ENCODE measurements at regions not wholly inside any gene's neighbourhood (a gene's known extent, or its start where the extent isn't known, plus 50 kb on each side); places are given as distances from the start of the nearest gene placed in this dataset.

DNA sequence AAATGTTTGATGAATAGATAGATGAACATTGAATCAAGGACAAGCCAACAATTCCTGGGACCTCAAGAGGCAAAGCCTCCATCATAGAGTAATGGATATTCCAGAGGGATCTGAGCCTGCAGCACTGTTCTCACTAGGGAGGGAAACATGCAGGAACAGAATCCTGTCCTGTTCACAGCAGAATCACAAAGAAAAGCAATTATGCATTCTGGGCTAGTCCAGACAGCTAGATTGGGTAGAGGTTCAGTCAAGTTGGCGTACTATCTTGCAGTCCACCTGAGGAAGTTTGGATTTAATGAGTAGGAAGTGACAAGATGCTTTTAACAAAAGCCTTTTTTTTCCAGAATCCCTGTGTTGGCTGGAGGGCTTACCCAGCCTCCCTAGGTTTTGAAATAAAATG lies 314.5 kb upstream of the SEMA6D start:
- no peak for DNase-seq (ENCODE audit: low read depth)
- TF ChIP-seq, protein P1, sequence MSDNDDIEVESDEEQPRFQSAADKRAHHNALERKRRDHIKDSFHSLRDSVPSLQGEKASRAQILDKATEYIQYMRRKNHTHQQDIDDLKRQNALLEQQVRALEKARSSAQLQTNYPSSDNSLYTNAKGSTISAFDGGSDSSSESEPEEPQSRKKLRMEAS (IDR thresholded peaks at IDR 0.05; ENCODE audit: low read depth, low read length): no peak
- no peak for TF ChIP-seq MYC (IDR thresholded peaks at IDR 0.05; ENCODE audit: low read depth, low read length)
- TF ChIP-seq POLR2A (IDR thresholded peaks at IDR 0.05; ENCODE audit: extremely low read depth, insufficient read length): no peak
- TF ChIP-seq, protein P2, sequence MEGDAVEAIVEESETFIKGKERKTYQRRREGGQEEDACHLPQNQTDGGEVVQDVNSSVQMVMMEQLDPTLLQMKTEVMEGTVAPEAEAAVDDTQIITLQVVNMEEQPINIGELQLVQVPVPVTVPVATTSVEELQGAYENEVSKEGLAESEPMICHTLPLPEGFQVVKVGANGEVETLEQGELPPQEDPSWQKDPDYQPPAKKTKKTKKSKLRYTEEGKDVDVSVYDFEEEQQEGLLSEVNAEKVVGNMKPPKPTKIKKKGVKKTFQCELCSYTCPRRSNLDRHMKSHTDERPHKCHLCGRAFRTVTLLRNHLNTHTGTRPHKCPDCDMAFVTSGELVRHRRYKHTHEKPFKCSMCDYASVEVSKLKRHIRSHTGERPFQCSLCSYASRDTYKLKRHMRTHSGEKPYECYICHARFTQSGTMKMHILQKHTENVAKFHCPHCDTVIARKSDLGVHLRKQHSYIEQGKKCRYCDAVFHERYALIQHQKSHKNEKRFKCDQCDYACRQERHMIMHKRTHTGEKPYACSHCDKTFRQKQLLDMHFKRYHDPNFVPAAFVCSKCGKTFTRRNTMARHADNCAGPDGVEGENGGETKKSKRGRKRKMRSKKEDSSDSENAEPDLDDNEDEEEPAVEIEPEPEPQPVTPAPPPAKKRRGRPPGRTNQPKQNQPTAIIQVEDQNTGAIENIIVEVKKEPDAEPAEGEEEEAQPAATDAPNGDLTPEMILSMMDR (IDR thresholded peaks at IDR 0.05; ENCODE audit: low read depth, low read length): no peak
- H3K4me3 ChIP-seq (ENCODE audit: low read depth, low read length): no peak overlapping the region

DNA sequence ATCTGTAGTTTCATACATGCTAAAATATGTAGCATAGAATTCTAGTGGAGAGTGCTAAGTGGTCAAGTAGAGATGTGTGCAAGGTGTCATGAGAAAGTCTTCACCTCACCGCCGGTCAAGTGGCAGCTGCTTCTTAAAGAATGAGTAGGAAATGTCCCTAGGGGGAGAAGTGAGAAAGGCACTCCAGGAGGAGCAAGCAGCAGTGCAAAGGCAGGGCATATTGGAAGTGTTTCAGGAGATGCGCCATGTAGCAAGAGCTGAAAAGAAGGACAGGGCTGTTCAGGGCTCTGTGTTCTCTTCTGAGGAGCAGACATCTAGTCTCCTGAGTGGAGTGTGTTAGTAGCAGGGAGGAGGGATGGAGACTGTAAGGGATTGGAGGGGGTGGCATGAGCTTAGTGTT lies 312.4 kb upstream of the SEMA6D start:
- TF ChIP-seq, protein P2 (IDR thresholded peaks at IDR 0.05; ENCODE audit: low read depth, low read length): no peak
- no peak for TF ChIP-seq POLR2A (IDR thresholded peaks at IDR 0.05; ENCODE audit: extremely low read depth, insufficient read length)
- TF ChIP-seq, protein P1 (IDR thresholded peaks at IDR 0.05; ENCODE audit: low read depth, low read length): no peak
- no peak for TF ChIP-seq MYC (IDR thresholded peaks at IDR 0.05; ENCODE audit: low read depth, low read length)
- no peak for DNase-seq (ENCODE audit: low read depth)
- H3K4me3 ChIP-seq (ENCODE audit: low read depth, low read length): no peak overlapping the region

DNA sequence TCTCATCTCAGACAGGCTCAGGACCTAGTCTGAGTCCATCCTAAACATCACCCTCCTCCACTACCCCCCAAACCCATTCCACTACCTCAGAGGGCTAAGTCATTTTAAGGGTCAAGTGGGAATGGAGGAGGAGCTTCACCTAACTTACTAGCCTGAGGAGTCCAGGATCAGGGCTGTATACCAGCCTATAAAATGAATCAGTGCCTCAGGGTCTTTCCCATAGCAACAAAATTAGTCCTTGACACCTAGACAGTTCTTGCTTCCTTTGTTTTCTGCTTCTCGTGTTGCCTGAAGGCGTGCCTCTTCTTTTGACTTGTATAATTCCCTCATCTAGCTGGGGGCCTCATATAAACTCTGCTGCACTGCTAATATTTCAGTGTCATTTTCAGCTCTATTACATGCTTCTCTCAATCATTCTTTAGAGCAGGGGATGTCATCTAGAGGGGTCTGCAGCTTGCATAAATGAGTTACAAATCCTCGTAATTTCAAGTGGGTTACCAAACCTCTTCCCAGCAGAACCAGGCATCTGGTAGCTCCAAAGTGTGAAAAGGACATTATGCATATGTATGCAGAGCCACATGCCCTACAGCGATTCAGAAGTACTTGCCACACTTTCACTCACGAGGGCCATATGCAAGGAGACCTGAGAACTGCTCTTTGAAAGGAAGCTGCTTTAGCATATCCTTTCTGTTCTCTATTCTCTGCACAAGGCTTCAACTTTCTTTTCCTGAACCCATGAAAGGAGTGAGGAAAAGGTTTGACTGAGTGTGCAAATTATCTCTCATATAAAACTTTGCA lies 311.7 kb upstream of the SEMA6D start:
- DNase-seq (ENCODE audit: low read depth): no peak
- H3K4me3 ChIP-seq (ENCODE audit: low read depth, low read length): no peak overlapping the region
- TF ChIP-seq MYC (IDR thresholded peaks at IDR 0.05; ENCODE audit: low read depth, low read length) (no peak), POLR2A (IDR thresholded peaks at IDR 0.05; ENCODE audit: extremely low read depth, insufficient read length) (no peak)
- TF ChIP-seq, protein P1 (IDR thresholded peaks at IDR 0.05; ENCODE audit: low read depth, low read length): no peak
- TF ChIP-seq, protein P2 (IDR thresholded peaks at IDR 0.05; ENCODE audit: low read depth, low read length): no peak

DNA sequence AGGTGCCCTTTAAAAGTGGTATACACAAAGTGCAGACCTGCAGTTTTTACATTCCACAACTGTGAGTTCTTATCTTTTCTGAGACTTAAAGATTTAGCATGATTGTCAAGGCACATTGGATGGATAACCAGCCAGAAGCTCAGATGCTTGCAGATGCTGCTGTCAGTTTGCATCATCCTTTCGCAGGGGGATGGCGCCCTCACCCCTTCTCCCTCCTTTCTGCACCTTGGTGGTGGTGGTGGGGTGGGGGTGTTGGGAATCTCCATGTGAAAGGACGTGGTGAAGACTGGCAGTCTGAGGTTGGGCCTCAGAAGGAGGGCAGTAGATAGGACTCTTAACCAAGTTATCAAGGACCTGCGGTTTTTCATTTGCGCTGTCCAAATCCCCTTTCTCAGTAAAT lies 309.6 kb upstream of the SEMA6D start:
- TF ChIP-seq MYC (IDR thresholded peaks at IDR 0.05; ENCODE audit: low read depth, low read length) (no peak), POLR2A (IDR thresholded peaks at IDR 0.05; ENCODE audit: extremely low read depth, insufficient read length) (no peak)
- TF ChIP-seq, protein P2 (IDR thresholded peaks at IDR 0.05; ENCODE audit: low read depth, low read length): no peak
- TF ChIP-seq, protein P1 (IDR thresholded peaks at IDR 0.05; ENCODE audit: low read depth, low read length): no peak
- H3K4me3 ChIP-seq (ENCODE audit: low read depth, low read length): no peak overlapping the region
- no peak for DNase-seq (ENCODE audit: low read depth)

DNA sequence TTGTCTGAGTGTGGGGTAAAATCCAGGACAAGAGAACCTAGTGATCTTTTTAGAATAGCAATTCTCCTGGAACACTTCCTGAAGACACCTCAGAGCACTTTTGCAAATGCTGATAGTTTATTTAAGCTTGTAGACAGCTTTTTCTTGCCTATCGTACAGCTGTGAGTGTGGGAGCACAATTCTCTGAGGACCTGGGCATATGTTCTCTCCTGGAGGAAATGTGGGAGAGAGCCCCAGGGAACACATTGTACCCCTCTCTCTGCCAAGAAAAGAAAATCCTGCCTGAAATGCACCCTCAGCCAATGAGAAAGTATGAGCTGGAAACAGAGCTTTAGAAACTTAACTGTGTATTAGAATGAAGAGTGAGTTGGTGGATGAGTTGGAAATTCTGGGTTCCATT lies 308.3 kb upstream of the SEMA6D start:
- TF ChIP-seq POLR2A (IDR thresholded peaks at IDR 0.05; ENCODE audit: extremely low read depth, insufficient read length) (no peak), MYC (IDR thresholded peaks at IDR 0.05; ENCODE audit: low read depth, low read length) (no peak)
- TF ChIP-seq, protein P2 (IDR thresholded peaks at IDR 0.05; ENCODE audit: low read depth, low read length): no peak
- TF ChIP-seq, protein P1 (IDR thresholded peaks at IDR 0.05; ENCODE audit: low read depth, low read length): no peak
- DNase-seq (ENCODE audit: low read depth): no peak

More for the DNA sequence above, 308.3 kb upstream of the SEMA6D start:
- no peak overlapping the region for H3K4me3 ChIP-seq (ENCODE audit: low read depth, low read length)
